ENCODE measurements at regions not wholly inside any gene's neighbourhood (a gene's known extent, or its start where the extent isn't known, plus 50 kb on each side); places are given as distances from the start of the nearest gene placed in this dataset.

- TF ChIP-seq CTCF (conservative IDR thresholded peaks at IDR 0.05) (no peak), ZFX (IDR thresholded peaks at IDR 0.05) (no peak)
These were observed 88.7 kb upstream of the SHB start for GRCh38 chr9:38157711-38158110.
